Upper lobe of right lung (tissue), 1 donor: ENCODE measurements at regions not wholly inside any gene's neighbourhood (a gene's known extent, or its start where the extent isn't known, plus 50 kb on each side); places are given as distances from the start of the nearest gene placed in this dataset.
"Not testable (repeated sequence)": the region's sequence is repeated elsewhere in the genome, so short reads cannot be mapped to it uniquely, and the experiment has no call there.

Experiments
- ATAC-seq: fragments of 200-7000 bp; cut with Tn5 transposase; one replicate; pipeline ENCODE4 v1.9.1; 2020; ENCODE audit warnings: mild to moderate bottlenecking, moderate library complexity
- DNase-seq: peaks from one replicate; pipeline ENCODE4 v3.0.0-alpha.2; 2020
- H3K27ac ChIP-seq: fragments of 200-600 bp; one replicate; pipeline ENCODE4 v1.8.0; 2022
- H3K27me3 ChIP-seq: fragments of 200-600 bp; one replicate; pipeline ENCODE4 v1.8.0; 2022; ENCODE audit warnings: mild to moderate bottlenecking
- H3K36me3 ChIP-seq: fragments of 200-600 bp; one replicate; pipeline ENCODE4 v1.8.0; 2022
- H3K4me1 ChIP-seq: fragments of 200-600 bp; one replicate; pipeline ENCODE4 v1.8.0; 2022
- H3K4me3 ChIP-seq: fragments of 200-600 bp; one replicate; pipeline ENCODE4 v1.8.0; 2022; ENCODE audit warnings: mild to moderate bottlenecking
- H3K9me3 ChIP-seq: fragments of 200-600 bp; one replicate; pipeline ENCODE4 v1.8.0; 2022
- intact Hi-C: fragments of 100-400 bp; cut with DNase I; formaldehyde crosslinking; loops from one replicate; pipeline ENCODE4 v1.11.0; 2022
- TF ChIP-seq, protein P1 (sequence below): fragments of 200-600 bp; IDR thresholded peaks from one replicate; pipeline ENCODE4 v1.8.0; 2022; ENCODE audit warnings: antibody characterized with exemption
- donor health status: DM: no; HTN: yes; CAD: no; lungs with severe emphysema.

DNA sequence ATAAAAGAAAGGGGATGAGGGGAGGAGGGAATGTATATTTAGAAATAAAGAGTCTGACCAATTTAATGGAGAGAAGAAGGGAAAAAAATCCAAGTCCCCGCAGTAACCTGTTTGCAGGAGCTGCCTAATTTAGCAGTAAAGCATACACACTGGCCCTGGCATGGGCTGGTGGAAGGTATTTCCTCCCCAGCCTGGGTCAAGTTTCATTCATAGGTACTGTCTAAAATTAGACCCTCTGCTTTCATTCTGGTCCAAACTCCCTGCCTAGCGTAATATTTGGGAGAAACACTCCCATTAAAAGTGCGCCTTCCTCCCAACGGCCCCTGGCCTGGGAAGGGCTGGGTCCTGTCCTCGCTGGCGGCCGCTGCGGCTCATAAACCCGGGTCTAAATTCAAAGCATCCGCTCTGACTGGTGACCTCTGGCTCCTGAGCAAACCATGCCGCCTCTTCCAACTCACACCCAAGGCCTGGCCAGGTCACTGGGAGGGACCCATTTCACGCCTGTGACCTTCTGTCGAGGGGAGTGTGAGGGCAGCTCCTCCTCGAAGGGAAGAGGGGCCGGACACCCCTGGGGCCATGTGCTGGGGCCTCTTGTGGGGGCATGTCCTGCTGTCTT is 123.2 kb downstream of the FGF18 start:
- Histone ChIP-seq H3K27ac (no peak overlapping the region), H3K9me3 (no peaks in the 10 kb centered on the region), H3K4me1 (no peaks in the 10 kb centered on the region), H3K27me3 (no peaks in the 10 kb centered on the region), H3K4me3 (no peak overlapping the region), H3K36me3 (no peaks in the 10 kb centered on the region)
- intact Hi-C loops = no loop called here
- ATAC-seq = no peak
- TF ChIP-seq, protein P1, sequence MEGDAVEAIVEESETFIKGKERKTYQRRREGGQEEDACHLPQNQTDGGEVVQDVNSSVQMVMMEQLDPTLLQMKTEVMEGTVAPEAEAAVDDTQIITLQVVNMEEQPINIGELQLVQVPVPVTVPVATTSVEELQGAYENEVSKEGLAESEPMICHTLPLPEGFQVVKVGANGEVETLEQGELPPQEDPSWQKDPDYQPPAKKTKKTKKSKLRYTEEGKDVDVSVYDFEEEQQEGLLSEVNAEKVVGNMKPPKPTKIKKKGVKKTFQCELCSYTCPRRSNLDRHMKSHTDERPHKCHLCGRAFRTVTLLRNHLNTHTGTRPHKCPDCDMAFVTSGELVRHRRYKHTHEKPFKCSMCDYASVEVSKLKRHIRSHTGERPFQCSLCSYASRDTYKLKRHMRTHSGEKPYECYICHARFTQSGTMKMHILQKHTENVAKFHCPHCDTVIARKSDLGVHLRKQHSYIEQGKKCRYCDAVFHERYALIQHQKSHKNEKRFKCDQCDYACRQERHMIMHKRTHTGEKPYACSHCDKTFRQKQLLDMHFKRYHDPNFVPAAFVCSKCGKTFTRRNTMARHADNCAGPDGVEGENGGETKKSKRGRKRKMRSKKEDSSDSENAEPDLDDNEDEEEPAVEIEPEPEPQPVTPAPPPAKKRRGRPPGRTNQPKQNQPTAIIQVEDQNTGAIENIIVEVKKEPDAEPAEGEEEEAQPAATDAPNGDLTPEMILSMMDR = no peak
- DNase-seq = no peak

DNA sequence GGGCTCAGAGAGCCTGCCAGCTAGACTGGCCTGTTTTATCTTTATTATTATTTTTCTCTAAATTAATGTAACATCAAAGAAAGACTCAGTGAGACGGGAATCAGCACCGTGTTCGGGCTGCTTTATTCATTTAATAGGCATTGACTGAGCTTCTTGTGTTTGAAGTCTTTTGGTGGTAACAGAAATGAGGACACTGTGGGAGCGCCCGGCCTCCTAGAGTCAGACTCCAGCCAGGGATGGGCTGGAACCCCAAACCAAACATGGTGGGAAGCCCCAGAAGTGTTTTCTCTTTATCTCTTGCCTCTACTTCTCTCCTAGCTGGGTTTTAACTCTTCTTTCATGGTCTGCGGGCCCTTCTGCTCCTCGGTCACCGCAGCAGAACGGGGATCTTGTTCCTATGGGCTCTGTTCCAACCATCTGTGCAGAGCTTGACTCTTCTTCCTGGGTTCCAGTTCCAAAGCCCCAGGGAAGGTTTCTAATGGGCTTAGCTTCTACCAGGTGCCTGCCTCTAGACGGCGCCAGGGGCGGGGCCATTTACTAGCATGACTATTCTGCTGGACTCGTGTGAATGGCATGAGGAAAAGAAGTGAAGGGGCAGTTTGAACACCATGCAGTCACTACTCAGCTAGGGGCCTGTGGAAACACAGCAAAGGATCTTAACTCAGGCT is 123.8 kb downstream of the FGF18 start:
- intact Hi-C loops = no loop called here
- no peaks in the 10 kb centered on the region for H3K4me1 ChIP-seq
- ATAC-seq = no peak
- H3K36me3 ChIP-seq = no peaks in the 10 kb centered on the region
- H3K27ac ChIP-seq = no peak overlapping the region
- no peaks in the 10 kb centered on the region for H3K9me3 ChIP-seq
- no peaks in the 10 kb centered on the region for H3K27me3 ChIP-seq
- DNase-seq = no peak
- no peak overlapping the region for H3K4me3 ChIP-seq
- TF ChIP-seq, protein P1 = no peak

DNA sequence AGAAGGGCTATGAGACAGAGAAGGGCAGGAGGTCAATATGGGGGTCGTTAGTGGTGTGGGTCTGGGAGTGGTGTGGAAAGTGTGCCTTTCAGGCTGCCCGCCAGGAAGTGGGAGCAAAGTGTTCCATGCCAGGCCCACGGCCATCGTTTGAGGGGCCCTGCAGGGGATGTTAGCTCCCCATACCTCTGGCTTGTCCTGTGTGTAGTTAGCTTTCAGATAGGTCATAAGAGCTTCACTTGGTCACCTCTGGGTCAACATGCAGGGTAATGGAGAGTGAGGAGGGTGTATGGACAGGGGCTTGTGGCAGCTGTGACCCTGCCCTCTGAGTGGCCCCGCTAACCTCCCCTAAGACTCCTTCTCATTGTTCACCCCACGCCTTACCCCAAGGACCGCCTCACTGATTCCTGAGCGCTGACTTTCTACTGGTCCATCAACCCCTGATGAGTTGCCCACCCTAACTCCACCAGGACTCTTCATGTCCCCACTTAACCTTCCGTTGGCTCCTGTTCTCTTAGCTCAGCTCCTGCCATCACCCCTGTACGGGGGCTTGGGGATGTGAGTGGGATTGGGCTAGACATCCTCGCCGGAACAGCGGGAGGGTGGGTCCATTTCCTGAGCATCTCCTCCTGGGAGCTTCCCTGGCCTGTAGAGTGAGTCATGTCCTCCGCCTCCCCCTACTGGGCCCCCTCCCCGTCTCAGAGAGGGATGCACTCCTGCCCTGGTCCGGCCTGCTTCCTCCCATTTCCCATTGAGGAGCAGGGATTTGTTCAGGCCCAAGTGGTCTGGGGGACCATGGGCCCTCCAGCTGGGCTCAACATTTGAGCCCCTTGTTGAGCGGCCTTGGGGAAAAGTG is 125.7 kb downstream of the FGF18 start:
- Histone ChIP-seq H3K9me3 (no peaks in the 10 kb centered on the region), H3K4me3 (no peak overlapping the region), H3K27ac (no peak overlapping the region), H3K36me3 (no peaks in the 10 kb centered on the region), H3K27me3 (no peaks in the 10 kb centered on the region), H3K4me1 (no peaks in the 10 kb centered on the region)
- intact Hi-C loops = no loop called here
- TF ChIP-seq, protein P1 = no peak
- ATAC-seq (no peak), DNase-seq (no peak)

- H3K27me3 ChIP-seq = no peaks in the 10 kb centered on the region
- H3K36me3 ChIP-seq = no peaks in the 10 kb centered on the region
- DNase-seq (no peak), ATAC-seq (no peak)
- TF ChIP-seq, protein P1 = no peak
- intact Hi-C loops = no loop called here
- H3K4me3 ChIP-seq = no peak overlapping the region
- H3K4me1 ChIP-seq = no peaks in the 10 kb centered on the region
- H3K27ac ChIP-seq = no peak overlapping the region
- H3K9me3 ChIP-seq = no peaks in the 10 kb centered on the region
Measured at GRCh38 chr5:171549274-171549673, 129.8 kb downstream of the FGF18 start.

DNA sequence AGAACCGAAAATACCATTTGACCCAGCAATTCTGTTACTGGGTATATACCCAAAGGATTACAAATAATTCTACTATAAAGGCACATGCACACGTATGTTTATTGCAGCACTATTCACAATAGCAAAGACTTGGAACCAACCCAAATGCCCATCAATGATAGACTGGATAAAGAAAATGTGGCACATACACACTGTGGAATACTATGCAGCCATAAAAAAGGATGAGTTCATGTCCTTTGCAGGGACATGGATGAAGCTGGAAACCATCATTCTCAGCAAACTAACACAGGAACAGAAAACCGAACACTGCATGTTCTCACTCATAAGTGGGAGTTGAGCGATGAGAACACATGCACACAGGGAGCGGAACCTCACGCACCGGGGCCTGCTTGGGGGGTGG is 134.4 kb downstream of the FGF18 start:
- DNase-seq, ATAC-seq, H3K27me3 ChIP-seq, H3K27ac ChIP-seq, H3K4me3 ChIP-seq, H3K36me3 ChIP-seq, intact Hi-C loops, H3K9me3 ChIP-seq, H3K4me1 ChIP-seq: not testable (repeated sequence)

DNA sequence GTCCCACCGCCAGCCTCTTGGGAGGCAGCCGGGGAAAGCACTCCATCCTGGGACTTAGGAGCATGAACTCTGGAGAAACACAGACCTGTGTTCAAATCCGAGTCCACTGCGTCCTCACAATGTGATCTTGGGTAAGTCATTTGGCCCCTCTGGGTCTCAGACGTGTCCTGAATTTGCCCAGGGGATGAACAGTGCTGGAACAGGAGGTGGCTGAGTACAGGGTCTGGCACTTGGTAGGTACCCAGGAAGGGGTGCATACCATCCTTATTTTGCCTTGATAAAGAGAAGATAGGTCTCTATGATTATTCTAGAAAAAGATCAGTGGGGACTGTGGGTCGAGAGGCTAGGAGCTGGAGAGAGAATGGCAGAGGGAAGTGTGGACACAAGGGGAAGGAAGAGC is 135.7 kb downstream of the FGF18 start:
- Histone ChIP-seq H3K27ac (no peak overlapping the region), H3K27me3 (no peaks in the 10 kb centered on the region), H3K4me1 (no peaks in the 10 kb centered on the region), H3K4me3 (no peak overlapping the region), H3K9me3 (no peaks in the 10 kb centered on the region), H3K36me3 (no peaks in the 10 kb centered on the region)
- TF ChIP-seq, protein P1 = no peak
- intact Hi-C loops = no loop called here
- ATAC-seq (no peak), DNase-seq (no peak)
